ENCODE measurements at regions not wholly inside any gene's neighbourhood (a gene's known extent, or its start where the extent isn't known, plus 50 kb on each side); places are given as distances from the start of the nearest gene placed in this dataset.

GRCh38 chr1:228866468-228866867 lies 131.2 kb downstream of the RHOU start:
- no peaks in the 10 kb centered on the region for H4K20me1 ChIP-seq (ENCODE audit: insufficient read depth)
- H3K4me3 ChIP-seq = no peak overlapping the region
- intact Hi-C loops (cut with micrococcal nuclease; ENCODE audit: unreplicated experiment) = no loop called here
- H3K79me2 ChIP-seq (ENCODE audit: low read depth) = no peaks in the 10 kb centered on the region
- H3K4me1 ChIP-seq (replicated peaks; ENCODE audit: insufficient read depth) = no peaks in the 10 kb centered on the region
- no peaks in the 10 kb centered on the region for H3K9me2 ChIP-seq (ENCODE audit: insufficient read depth)
- H3K27ac ChIP-seq = no peak overlapping the region
- H3K36me3 ChIP-seq (ENCODE audit: low read depth) = no peaks in the 10 kb centered on the region
- peaks cover 70% of the 10 kb centered on the region for H3K27me3 ChIP-seq (ENCODE audit: insufficient read depth, low read depth)
- DNase-seq = no peak
- ChIA-PET POLR2A (ENCODE audit: unreplicated experiment) (no interaction called here), CTCF (no interaction called here)
- no peak overlapping the region for H2AFZ ChIP-seq
- TF ChIP-seq CTCF (conservative IDR thresholded peaks at IDR 0.05) (no peak), EZH2 (IDR thresholded peaks at IDR 0.05; ENCODE audit: low read depth) (no peak)
- no TSS peak for BruUV-seq (replicated peaks)
- no peak overlapping the region for H3K4me2 ChIP-seq
- H3F3A ChIP-seq (ENCODE audit: insufficient read depth, low read depth) = no peaks in the 10 kb centered on the region
- no peaks in the 10 kb centered on the region for H3K9me3 ChIP-seq (ENCODE audit: insufficient read depth, low read depth)

- Histone ChIP-seq H3K4me2 (no peak overlapping the region), H3K27ac (no peak overlapping the region), H3K4me1 (replicated peaks; ENCODE audit: insufficient read depth) (no peaks in the 10 kb centered on the region), H2AFZ (no peak overlapping the region), H3K27me3 (ENCODE audit: insufficient read depth, low read depth) (peaks cover 71% of the 10 kb centered on the region), H3K4me3 (no peak overlapping the region), H3K9me3 (ENCODE audit: insufficient read depth, low read depth) (no peaks in the 10 kb centered on the region), H3K36me3 (ENCODE audit: low read depth) (no peaks in the 10 kb centered on the region), H4K20me1 (ENCODE audit: insufficient read depth) (no peaks in the 10 kb centered on the region), H3K79me2 (ENCODE audit: low read depth) (no peaks in the 10 kb centered on the region), H3K9me2 (ENCODE audit: insufficient read depth) (no peaks in the 10 kb centered on the region), H3F3A (ENCODE audit: insufficient read depth, low read depth) (no peaks in the 10 kb centered on the region)
- intact Hi-C loops (cut with micrococcal nuclease; ENCODE audit: unreplicated experiment) = no loop called here
- ChIA-PET POLR2A (ENCODE audit: unreplicated experiment) (no interaction called here), CTCF (no interaction called here)
- BruUV-seq (replicated peaks) = no TSS peak
- TF ChIP-seq EZH2 (IDR thresholded peaks at IDR 0.05; ENCODE audit: low read depth) (no peak), CTCF (conservative IDR thresholded peaks at IDR 0.05) (no peak)
- no peak for DNase-seq
Measured at GRCh38 chr1:228867108-228867950, 132.1 kb downstream of the RHOU start.

GRCh38 chr1:228867951-228868730 lies 132.9 kb downstream of the RHOU start:
- ChIA-PET POLR2A (ENCODE audit: unreplicated experiment) (no interaction called here), CTCF (no interaction called here)
- no peak overlapping the region for H3K4me3 ChIP-seq
- BruUV-seq (replicated peaks) = no TSS peak
- H3K27ac ChIP-seq = no peak overlapping the region
- TF ChIP-seq CTCF (conservative IDR thresholded peaks at IDR 0.05) (no peak), EZH2 (IDR thresholded peaks at IDR 0.05; ENCODE audit: low read depth) (no peak)
- H3K4me2 ChIP-seq = no peak overlapping the region
- H2AFZ ChIP-seq = no peak overlapping the region
- H3K36me3 ChIP-seq (ENCODE audit: low read depth) = no peaks in the 10 kb centered on the region
- H3K27me3 ChIP-seq (ENCODE audit: insufficient read depth, low read depth) = peaks cover 74% of the 10 kb centered on the region
- no peak for DNase-seq
- H3K79me2 ChIP-seq (ENCODE audit: low read depth) = no peaks in the 10 kb centered on the region
- no peaks in the 10 kb centered on the region for H3F3A ChIP-seq (ENCODE audit: insufficient read depth, low read depth)
- H3K9me3 ChIP-seq (ENCODE audit: insufficient read depth, low read depth) = no peaks in the 10 kb centered on the region
- intact Hi-C loops (cut with micrococcal nuclease; ENCODE audit: unreplicated experiment) = no loop called here
- no peaks in the 10 kb centered on the region for H3K9me2 ChIP-seq (ENCODE audit: insufficient read depth)
- no peaks in the 10 kb centered on the region for H4K20me1 ChIP-seq (ENCODE audit: insufficient read depth)
- H3K4me1 ChIP-seq (replicated peaks; ENCODE audit: insufficient read depth) = no peaks in the 10 kb centered on the region

Data from PC-9 (cell line).